RWPE1 (cell line): ENCODE measurements at regions not wholly inside any gene's neighbourhood (a gene's known extent, or its start where the extent isn't known, plus 50 kb on each side); places are given as distances from the start of the nearest gene placed in this dataset.

ENCODE experiments used
- CTCF ChIA-PET: fragments of 350-600 bp; sonication (Branson Sonifier 250); formaldehyde crosslinking; extraction: SDS; loops from one replicate; lab custom pipeline; 2021; lab: Yijun Ruan, JAX
- POLR2A ChIA-PET: fragments of 400-600 bp; formaldehyde crosslinking; extraction: SDS; loops from one replicate; lab custom pipeline; 2020; ENCODE audit warnings: antibody characterized with exemption; ENCODE audit not compliant: low non-redundant PET; lab: Yijun Ruan, JAX
- DNase-seq: peaks from one replicate; pipeline ENCODE4 v3.0.0; 2012; ENCODE audit warnings: low spot score
- H3K27ac ChIP-seq: fragments of 450-650 bp; 2 replicates; pipeline ENCODE4 v1.5.1; 2017
- CTCF ChIP-seq: fragments of 450-650 bp; conservative IDR thresholded peaks from 2 replicates; pipeline ENCODE4 v1.5.1; 2017; ENCODE audit warnings: low read depth, mild to moderate bottlenecking

- ChIA-PET CTCF (no interaction called here), POLR2A (no interaction called here)
These were observed 354.5 kb upstream of the FOXG1 start for GRCh38 chr14:28412077-28412476.

GRCh38 chr14:28426960-28427359 lies 339.6 kb upstream of the FOXG1 start:
- no peak for DNase-seq
- CTCF ChIA-PET, result no interaction called here
- no peak for TF ChIP-seq CTCF
- POLR2A ChIA-PET, result no interaction called here
- H3K27ac ChIP-seq, result no peak overlapping the region

More at GRCh38 chr14:28412077-28412476, 354.5 kb upstream of the FOXG1 start:
- no peak for TF ChIP-seq CTCF
- no peak overlapping the region for H3K27ac ChIP-seq
- peak; percentile 1 for DNase-seq

GRCh38 chr14:28436821-28437220 lies 329.8 kb upstream of the FOXG1 start:
- H3K27ac ChIP-seq, result no peak overlapping the region
- ChIA-PET CTCF (no interaction called here), POLR2A (no interaction called here)
- DNase-seq, result no peak
- no peak for TF ChIP-seq CTCF

- H3K27ac ChIP-seq, result no peak overlapping the region
- ChIA-PET CTCF (interaction anchor here (0.6 to 0.8 kb wide), 2 partner anchors 138 to 146 kb away, joined by 3 to 5 read pairs; no protein-coding TSS in a partner anchor), POLR2A (no interaction called here)
- no peak for TF ChIP-seq CTCF
- no peak for DNase-seq
These were observed 305.2 kb upstream of the FOXG1 start for GRCh38 chr14:28461389-28461788.

- DNase-seq, result no peak
- POLR2A ChIA-PET, result no interaction called here
- CTCF ChIA-PET, result no interaction called here
- TF ChIP-seq CTCF, result no peak
- H3K27ac ChIP-seq, result no peak overlapping the region
These were observed 299.0 kb upstream of the FOXG1 start for GRCh38 chr14:28467611-28468010.

- no peak for DNase-seq
- no peak overlapping the region for H3K27ac ChIP-seq
- CTCF ChIA-PET, result no interaction called here
- POLR2A ChIA-PET, result no interaction called here
- no peak for TF ChIP-seq CTCF
These were observed 298.1 kb upstream of the FOXG1 start for GRCh38 chr14:28468191-28469151.
